ENCODE measurements at regions not wholly inside any gene's neighbourhood (a gene's known extent, or its start where the extent isn't known, plus 50 kb on each side); places are given as distances from the start of the nearest gene placed in this dataset.

DNA sequence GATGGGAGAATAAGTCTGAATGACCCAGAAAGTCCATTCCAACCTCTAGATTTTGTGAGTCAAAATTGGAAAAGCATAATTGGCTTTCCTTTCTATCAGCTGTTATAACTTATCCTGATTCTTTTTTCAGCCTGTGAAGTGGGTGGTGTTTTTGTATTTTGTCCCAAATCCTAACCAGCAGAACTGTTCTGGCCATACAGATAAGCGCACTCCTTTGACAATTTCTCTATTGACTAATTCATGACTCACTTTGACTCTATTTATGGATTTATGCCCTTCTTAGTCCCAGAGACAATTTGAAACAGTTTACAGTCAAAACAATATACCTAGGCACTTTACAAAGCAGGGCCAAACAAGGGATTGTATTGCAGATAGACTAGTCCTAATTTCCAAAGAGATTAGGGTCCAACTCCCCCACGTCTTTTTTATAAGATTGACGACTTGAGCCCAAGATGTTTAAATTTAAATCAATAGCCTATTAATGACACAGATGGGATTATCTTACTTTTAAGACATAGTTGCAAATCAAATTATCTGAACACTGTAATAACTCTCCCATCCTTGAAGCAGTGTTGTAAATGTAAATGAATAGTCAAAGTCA is 301.7 kb upstream of the SEMA6A start:
- TF ChIP-seq, protein P1, sequence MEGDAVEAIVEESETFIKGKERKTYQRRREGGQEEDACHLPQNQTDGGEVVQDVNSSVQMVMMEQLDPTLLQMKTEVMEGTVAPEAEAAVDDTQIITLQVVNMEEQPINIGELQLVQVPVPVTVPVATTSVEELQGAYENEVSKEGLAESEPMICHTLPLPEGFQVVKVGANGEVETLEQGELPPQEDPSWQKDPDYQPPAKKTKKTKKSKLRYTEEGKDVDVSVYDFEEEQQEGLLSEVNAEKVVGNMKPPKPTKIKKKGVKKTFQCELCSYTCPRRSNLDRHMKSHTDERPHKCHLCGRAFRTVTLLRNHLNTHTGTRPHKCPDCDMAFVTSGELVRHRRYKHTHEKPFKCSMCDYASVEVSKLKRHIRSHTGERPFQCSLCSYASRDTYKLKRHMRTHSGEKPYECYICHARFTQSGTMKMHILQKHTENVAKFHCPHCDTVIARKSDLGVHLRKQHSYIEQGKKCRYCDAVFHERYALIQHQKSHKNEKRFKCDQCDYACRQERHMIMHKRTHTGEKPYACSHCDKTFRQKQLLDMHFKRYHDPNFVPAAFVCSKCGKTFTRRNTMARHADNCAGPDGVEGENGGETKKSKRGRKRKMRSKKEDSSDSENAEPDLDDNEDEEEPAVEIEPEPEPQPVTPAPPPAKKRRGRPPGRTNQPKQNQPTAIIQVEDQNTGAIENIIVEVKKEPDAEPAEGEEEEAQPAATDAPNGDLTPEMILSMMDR (IDR thresholded peaks at IDR 0.05) = no peak
- TF ChIP-seq POLR2A (IDR thresholded peaks at IDR 0.05) = no peak
